Parathyroid adenoma (tissue), 2 donors: ENCODE measurements at regions not wholly inside any gene's neighbourhood (a gene's known extent, or its start where the extent isn't known, plus 50 kb on each side); places are given as distances from the start of the nearest gene placed in this dataset.

ENCODE experiments used
- H2AFZ ChIP-seq: fragments of 300-600 bp; sonication (generic); one replicate; pipeline ENCODE4 v1.7.0; 2017; ENCODE audit warnings: antibody characterized with exemption, mild to moderate bottlenecking
- H3K27ac ChIP-seq: fragments of 300-600 bp; sonication (generic); one replicate; pipeline ENCODE4 v1.7.0; 2017
- H3K27me3 ChIP-seq: fragments of 300-600 bp; sonication (generic); one replicate; pipeline ENCODE4 v1.7.0; 2017; ENCODE audit warnings: low read length; ENCODE audit not compliant: control insufficient read depth, insufficient read depth
- H3K36me3 ChIP-seq: fragments of 300-600 bp; sonication (generic); one replicate; pipeline ENCODE4 v1.7.0; 2017; ENCODE audit warnings: low read length; ENCODE audit not compliant: control insufficient read depth, insufficient read depth
- H3K4me1 ChIP-seq: fragments of 300-600 bp; sonication (generic); one replicate; pipeline ENCODE4 v1.7.0; 2017; ENCODE audit warnings: control low read depth
- H3K4me2 ChIP-seq: fragments of 300-600 bp; sonication (generic); one replicate; pipeline ENCODE4 v1.7.0; 2017; ENCODE audit warnings: low read length
- H3K4me3 ChIP-seq: fragments of 300-600 bp; sonication (generic); one replicate; pipeline ENCODE4 v1.7.0; 2017; ENCODE audit warnings: low read depth, low read length
- H3K79me2 ChIP-seq: fragments of 300-600 bp; sonication (generic); one replicate; pipeline ENCODE4 v1.7.0; 2017; ENCODE audit warnings: control low read depth
- H3K9ac ChIP-seq: fragments of 300-600 bp; sonication (generic); one replicate; pipeline ENCODE4 v1.7.0; 2017; ENCODE audit warnings: mild to moderate bottlenecking
- H3K9me3 ChIP-seq: fragments of 300-600 bp; sonication (generic); one replicate; pipeline ENCODE4 v1.7.0; 2017; ENCODE audit warnings: low read length; ENCODE audit not compliant: control insufficient read depth
- CTCF ChIP-seq: fragments of 300-600 bp; sonication (generic); IDR thresholded peaks from one replicate; pipeline ENCODE4 v1.7.0; 2017; ENCODE audit warnings: antibody characterized with exemption, mild to moderate bottlenecking
- donor health status: primary hyperparathyroidism.

GRCh38 chr12:124378926-124379325 is 84.0 kb downstream of the RFLNA start:
- no peaks in the 10 kb centered on the region for H3K36me3 ChIP-seq
- H3K4me1 ChIP-seq, result peaks cover 4% of the 10 kb centered on the region
- H3K27me3 ChIP-seq, result no peaks in the 10 kb centered on the region
- no peak overlapping the region for H3K9ac ChIP-seq
- H3K4me2 ChIP-seq, result no peak overlapping the region
- H3K79me2 ChIP-seq, result peaks cover 28% of the 10 kb centered on the region
- no peak overlapping the region for H3K27ac ChIP-seq
- H3K4me3 ChIP-seq, result no peak overlapping the region
- no peak overlapping the region for H2AFZ ChIP-seq
- TF ChIP-seq CTCF, result no peak
- H3K9me3 ChIP-seq, result no peaks in the 10 kb centered on the region

GRCh38 chr12:124377981-124378509 is 83.2 kb downstream of the RFLNA start:
- H3K4me3 ChIP-seq, result no peak overlapping the region
- H3K4me2 ChIP-seq, result no peak overlapping the region
- no peaks in the 10 kb centered on the region for H3K9me3 ChIP-seq
- H3K4me1 ChIP-seq, result peaks cover 4% of the 10 kb centered on the region
- TF ChIP-seq CTCF, result no peak
- H3K36me3 ChIP-seq, result no peaks in the 10 kb centered on the region
- H3K9ac ChIP-seq, result no peak overlapping the region
- peaks cover 21% of the 10 kb centered on the region for H3K79me2 ChIP-seq
- no peak overlapping the region for H2AFZ ChIP-seq
- H3K27ac ChIP-seq, result no peak overlapping the region
- no peaks in the 10 kb centered on the region for H3K27me3 ChIP-seq

- TF ChIP-seq CTCF, result no peak
- peaks cover 8% of the 10 kb centered on the region for H3K79me2 ChIP-seq
- no peaks in the 10 kb centered on the region for H3K36me3 ChIP-seq
- H3K9me3 ChIP-seq, result no peaks in the 10 kb centered on the region
- H3K4me3 ChIP-seq, result no peak overlapping the region
- H3K27ac ChIP-seq, result no peak overlapping the region
- H3K9ac ChIP-seq, result no peak overlapping the region
- no peaks in the 10 kb centered on the region for H3K27me3 ChIP-seq
- H3K4me2 ChIP-seq, result no peak overlapping the region
- no peak overlapping the region for H2AFZ ChIP-seq
- peaks cover 2% of the 10 kb centered on the region for H3K4me1 ChIP-seq
Observed at GRCh38 chr12:124376435-124376834, 81.5 kb downstream of the RFLNA start.

GRCh38 chr12:124375789-124376175 is 80.9 kb downstream of the RFLNA start:
- H3K4me2 ChIP-seq, result no peak overlapping the region
- no peak overlapping the region for H3K4me3 ChIP-seq
- no peak overlapping the region for H3K27ac ChIP-seq
- H3K9me3 ChIP-seq, result no peaks in the 10 kb centered on the region
- H3K9ac ChIP-seq, result no peak overlapping the region
- no peak for TF ChIP-seq CTCF
- no peak overlapping the region for H2AFZ ChIP-seq
- peaks cover 8% of the 10 kb centered on the region for H3K79me2 ChIP-seq
- H3K4me1 ChIP-seq, result no peaks in the 10 kb centered on the region
- no peaks in the 10 kb centered on the region for H3K27me3 ChIP-seq
- H3K36me3 ChIP-seq, result no peaks in the 10 kb centered on the region

- Histone ChIP-seq H3K4me2 (no peak overlapping the region), H3K9ac (no peak overlapping the region), H3K27ac (no peak overlapping the region), H3K4me3 (no peak overlapping the region), H3K36me3 (no peaks in the 10 kb centered on the region), H3K9me3 (no peaks in the 10 kb centered on the region), H3K27me3 (no peaks in the 10 kb centered on the region), H2AFZ (no peak overlapping the region), H3K4me1 (peaks cover 3% of the 10 kb centered on the region), H3K79me2 (peaks cover 8% of the 10 kb centered on the region)
- TF ChIP-seq CTCF, result no peak
Observed at GRCh38 chr12:124375141-124375788, 80.4 kb downstream of the RFLNA start.
